T-helper 1 cell treated with Interleukin-12 subunit alpha and Interleukin-12 subunit beta and Interleukin-4 antibody, amounts not matched to agents 30 ng/mL and 1 ng/mL, for 36 hours (primary cell): ENCODE measurements at regions not wholly inside any gene's neighbourhood (a gene's known extent, or its start where the extent isn't known, plus 50 kb on each side); places are given as distances from the start of the nearest gene placed in this dataset.

Experiments used
- intact Hi-C: fragments of 100-400 bp; cut with micrococcal nuclease; formaldehyde crosslinking; loops from one replicate; pipeline ENCODE4 v1.15.1; 2024

- intact Hi-C loops: no loop called here
Measured at GRCh38 chr2:122856696-122857095, 1101.2 kb downstream of the TSN start.

GRCh38 chr2:122858075-122858702 lies 1102.7 kb downstream of the TSN start:
- intact Hi-C loops: no loop called here

GRCh38 chr2:122858813-122859212 lies 1103.4 kb downstream of the TSN start:
- intact Hi-C loops: no loop called here

- intact Hi-C loops: no loop called here
Measured at GRCh38 chr2:122859260-122859659, 1103.8 kb downstream of the TSN start.

GRCh38 chr2:122863532-122863931 lies 1108.1 kb downstream of the TSN start:
- intact Hi-C loops: no loop called here

GRCh38 chr2:122864728-122865127 lies 1109.3 kb downstream of the TSN start:
- intact Hi-C loops: no loop called here

- intact Hi-C loops: no loop called here
Measured at GRCh38 chr2:122866095-122866494, 1110.6 kb downstream of the TSN start.

- intact Hi-C loops: no loop called here
Measured at GRCh38 chr2:122867941-122868340, 1112.5 kb downstream of the TSN start.

GRCh38 chr2:122868646-122869275 lies 1113.3 kb downstream of the TSN start:
- intact Hi-C loops: no loop called here

GRCh38 chr2:122873951-122874350 lies 1118.5 kb downstream of the TSN start:
- intact Hi-C loops: no loop called here

- intact Hi-C loops: no loop called here
Measured at GRCh38 chr2:122875091-122875865, 1119.8 kb downstream of the TSN start.

- intact Hi-C loops: no loop called here
Measured at GRCh38 chr2:122883849-122884248, 1128.4 kb downstream of the TSN start.

- intact Hi-C loops: no loop called here
Measured at GRCh38 chr2:122884889-122885288, 1129.4 kb downstream of the TSN start.

GRCh38 chr2:122885436-122885835 lies 1130.0 kb downstream of the TSN start:
- intact Hi-C loops: no loop called here

- intact Hi-C loops: no loop called here
Measured at GRCh38 chr2:122886479-122887145, 1131.2 kb downstream of the TSN start.

- intact Hi-C loops: no loop called here
Measured at GRCh38 chr2:122899614-122900013, 1125.5 kb upstream of the CNTNAP5 start.

- intact Hi-C loops: no loop called here
Measured at GRCh38 chr2:122905431-122905830, 1119.7 kb upstream of the CNTNAP5 start.

- intact Hi-C loops: no loop called here
Measured at GRCh38 chr2:122908159-122908558, 1116.9 kb upstream of the CNTNAP5 start.

GRCh38 chr2:122927197-122927596 lies 1097.9 kb upstream of the CNTNAP5 start:
- intact Hi-C loops: no loop called here

GRCh38 chr2:122927710-122928557 lies 1097.2 kb upstream of the CNTNAP5 start:
- intact Hi-C loops: no loop called here

GRCh38 chr2:122929347-122929746 lies 1095.7 kb upstream of the CNTNAP5 start:
- intact Hi-C loops: no loop called here
